Hepatocyte (in vitro differentiated cells): ENCODE measurements at regions not wholly inside any gene's neighbourhood (a gene's known extent, or its start where the extent isn't known, plus 50 kb on each side); places are given as distances from the start of the nearest gene placed in this dataset.

Source experiments
- DNase-seq: peaks from one replicate; pipeline ENCODE4 v3.0.0-alpha.2; 2016; ENCODE audit warnings: low spot score
- H2AFZ ChIP-seq: fragments of 200-600 bp; sonication (generic); 2 replicates; pipeline ENCODE4 v1.6.0; 2016; ENCODE audit warnings: antibody characterized with exemption, mild to moderate bottlenecking
- H3K27ac ChIP-seq: fragments of 200-600 bp; sonication (generic); 2 replicates; pipeline ENCODE4 v1.5.1; 2016; ENCODE audit warnings: mild to moderate bottlenecking
- H3K27me3 ChIP-seq: fragments of 200-600 bp; sonication (generic); 2 replicates; pipeline ENCODE4 v1.6.1; 2016
- H3K36me3 ChIP-seq: fragments of 200-600 bp; sonication (generic); replicated peaks from 2 replicates; pipeline ENCODE4 v1.5.1; 2016; ENCODE audit warnings: low read depth; ENCODE audit not compliant: insufficient read depth
- H3K4me1 ChIP-seq: fragments of 200-600 bp; sonication (generic); 2 replicates; pipeline ENCODE4 v1.5.1; 2016; ENCODE audit warnings: mild to moderate bottlenecking, moderate library complexity; ENCODE audit not compliant: insufficient read depth
- H3K4me2 ChIP-seq: fragments of 200-600 bp; sonication (generic); 2 replicates; pipeline ENCODE4 v1.6.0; 2016
- H3K4me3 ChIP-seq: fragments of 200-600 bp; sonication (generic); 2 replicates; pipeline ENCODE4 v1.5.1; 2016; ENCODE audit warnings: mild to moderate bottlenecking
- H3K79me2 ChIP-seq: fragments of 200-600 bp; sonication (generic); 2 replicates; pipeline ENCODE4 v1.6.0; 2017; ENCODE audit warnings: mild to moderate bottlenecking
- H3K9me2 ChIP-seq: fragments of 200-600 bp; sonication (generic); replicated peaks from 2 replicates; pipeline ENCODE4 v1.6.0; 2017; ENCODE audit warnings: mild to moderate bottlenecking; ENCODE audit not compliant: insufficient read depth
- H3K9me3 ChIP-seq: fragments of 200-600 bp; sonication (generic); 2 replicates; pipeline ENCODE4 v1.5.1; 2016; ENCODE audit warnings: low read depth, mild to moderate bottlenecking
- H4K20me1 ChIP-seq: fragments of 200-600 bp; sonication (generic); 2 replicates; pipeline ENCODE4 v1.6.0; 2016; ENCODE audit warnings: mild to moderate bottlenecking; ENCODE audit not compliant: insufficient read depth, poor library complexity, severe bottlenecking
- CTCF ChIP-seq: fragments of 200-600 bp; sonication (generic); IDR thresholded peaks from 2 replicates; pipeline ENCODE4 v1.5.1; 2016; ENCODE audit warnings: antibody characterized with exemption, mild to moderate bottlenecking; ENCODE audit not compliant: poor library complexity
- EZH2 ChIP-seq: fragments of 200-600 bp; sonication (generic); IDR thresholded peaks from 2 replicates; pipeline ENCODE4 v1.6.1; 2016; ENCODE audit warnings: antibody characterized with exemption, mild to moderate bottlenecking, borderline replicate concordance
- EZH2phosphoT487 ChIP-seq: fragments of 200-600 bp; sonication (generic); IDR thresholded peaks from one replicate; pipeline ENCODE4 v1.6.1; 2018; ENCODE audit warnings: antibody characterized with exemption, mild to moderate bottlenecking, low read depth, moderate library complexity; ENCODE audit not compliant: unreplicated experiment, severe bottlenecking
- WGBS: methylation state at CpG from one replicate; pipeline ENCODE4 v1.1.6; 2016; ENCODE audit warnings: low lambda C conversion rate; ENCODE audit errors: missing lambda C conversion rate; 5-methylcytosine and 5-hydroxymethylcytosine counted together

- Histone ChIP-seq H4K20me1 (no peaks in the 10 kb centered on the region), H3K4me3 (no peak overlapping the region), H2AFZ (no peak overlapping the region), H3K79me2 (no peaks in the 10 kb centered on the region), H3K4me1 (no peaks in the 10 kb centered on the region), H3K36me3 (no peaks in the 10 kb centered on the region), H3K9me3 (no peaks in the 10 kb centered on the region), H3K9me2 (no peaks in the 10 kb centered on the region), H3K4me2 (no peak overlapping the region), H3K27ac (no peak overlapping the region), H3K27me3 (no peaks in the 10 kb centered on the region)
- TF ChIP-seq EZH2phosphoT487, result no peak
- TF ChIP-seq EZH2, result no peak
- no peak for TF ChIP-seq CTCF
- WGBS, result 66% methylated on average over 2 of the region's 2 CpGs
- no peak for DNase-seq
These were observed 399.3 kb upstream of the PODXL start for GRCh38 chr7:131955679-131956078.

GRCh38 chr7:131953184-131953583 lies 396.8 kb upstream of the PODXL start:
- H3K36me3 ChIP-seq, result no peaks in the 10 kb centered on the region
- no peak overlapping the region for H3K27ac ChIP-seq
- peaks cover 12% of the 10 kb centered on the region for H3K4me1 ChIP-seq
- no peaks in the 10 kb centered on the region for H3K9me3 ChIP-seq
- DNase-seq, result no peak
- no peaks in the 10 kb centered on the region for H3K79me2 ChIP-seq
- no peaks in the 10 kb centered on the region for H3K27me3 ChIP-seq
- H3K9me2 ChIP-seq, result no peaks in the 10 kb centered on the region
- no peak for TF ChIP-seq EZH2phosphoT487
- no peak for TF ChIP-seq CTCF
- no peak for TF ChIP-seq EZH2
- H4K20me1 ChIP-seq, result no peaks in the 10 kb centered on the region
- WGBS, result 83% methylated on average over 3 of the region's 3 CpGs
- no peak overlapping the region for H3K4me3 ChIP-seq
- no peak overlapping the region for H2AFZ ChIP-seq
- H3K4me2 ChIP-seq, result no peak overlapping the region

GRCh38 chr7:131952365-131952764 lies 395.9 kb upstream of the PODXL start:
- WGBS, result 80% methylated on average over 8 of the region's 8 CpGs
- no peaks in the 10 kb centered on the region for H3K9me3 ChIP-seq
- TF ChIP-seq EZH2 (no peak), CTCF (no peak), EZH2phosphoT487 (no peak)
- no peak overlapping the region for H3K27ac ChIP-seq
- no peak for DNase-seq
- H3K9me2 ChIP-seq, result no peaks in the 10 kb centered on the region
- H4K20me1 ChIP-seq, result no peaks in the 10 kb centered on the region
- H3K4me2 ChIP-seq, result no peak overlapping the region
- H2AFZ ChIP-seq, result no peak overlapping the region
- H3K4me3 ChIP-seq, result no peak overlapping the region
- no peaks in the 10 kb centered on the region for H3K36me3 ChIP-seq
- H3K79me2 ChIP-seq, result no peaks in the 10 kb centered on the region
- peaks cover 14% of the 10 kb centered on the region for H3K4me1 ChIP-seq
- H3K27me3 ChIP-seq, result no peaks in the 10 kb centered on the region

GRCh38 chr7:131950758-131951157 lies 394.3 kb upstream of the PODXL start:
- no peaks in the 10 kb centered on the region for H4K20me1 ChIP-seq
- 89% methylated on average over 1 of the region's 1 CpG for WGBS
- H3K27me3 ChIP-seq, result peaks cover 7% of the 10 kb centered on the region
- no peak overlapping the region for H3K4me2 ChIP-seq
- no peak overlapping the region for H2AFZ ChIP-seq
- no peaks in the 10 kb centered on the region for H3K9me3 ChIP-seq
- no peaks in the 10 kb centered on the region for H3K36me3 ChIP-seq
- peaks cover 14% of the 10 kb centered on the region for H3K4me1 ChIP-seq
- no peak overlapping the region for H3K4me3 ChIP-seq
- no peaks in the 10 kb centered on the region for H3K79me2 ChIP-seq
- TF ChIP-seq EZH2 (no peak), CTCF (no peak), EZH2phosphoT487 (no peak)
- no peak for DNase-seq
- H3K27ac ChIP-seq, result no peak overlapping the region
- H3K9me2 ChIP-seq, result no peaks in the 10 kb centered on the region
